CD14-positive monocyte (primary cell): ENCODE measurements at regions not wholly inside any gene's neighbourhood (a gene's known extent, or its start where the extent isn't known, plus 50 kb on each side); places are given as distances from the start of the nearest gene placed in this dataset.

Source experiments
- DNase-seq, 3 donors: peaks; one replicate each; pipeline ENCODE4 v3.0.0-alpha.2; 2011 to 2022
- H2AFZ ChIP-seq: 2 replicates; pipeline ENCODE4 v1.6.0; 2012; ENCODE audit warnings: mild to moderate bottlenecking, low read depth, low read length, inconsistent platforms; ENCODE audit not compliant: insufficient read depth, poor library complexity, severe bottlenecking
- H3K27ac ChIP-seq, 2 donors: 1 replicate in 1 of 2; 2 replicates in 1 of 2; pipeline ENCODE4 v1.5.1; 2012 to 2013; ENCODE audit warnings: low read length in 2 of 2, control low read depth in 1 of 2, inconsistent platforms in 1 of 2, low read depth in 1 of 2, mild to moderate bottlenecking in 1 of 2
- H3K27me3 ChIP-seq, 2 donors: one replicate each; pipeline versions ENCODE4 v1.6.0 to v1.6.1; 2011 to 2013; ENCODE audit warnings: low read length in 2 of 2; ENCODE audit not compliant: control insufficient read depth in 2 of 2, insufficient read depth in 2 of 2
- H3K36me3 ChIP-seq, 2 donors: replicated peaks in 1 of 2; 1 replicate in 1 of 2; 2 replicates in 1 of 2; pipeline versions ENCODE4 v1.5.1 to v1.6.1; 2012 to 2013; ENCODE audit warnings: low read length in 2 of 2, control low read depth in 1 of 2, inconsistent platforms in 1 of 2, mild to moderate bottlenecking in 1 of 2; ENCODE audit not compliant: insufficient read depth in 2 of 2, control insufficient read depth in 1 of 2
- H3K4me1 ChIP-seq, 2 donors: 1 replicate in 1 of 2; 2 replicates in 1 of 2; pipeline versions ENCODE4 v1.5.1 to v1.6.1; 2012 to 2013; ENCODE audit warnings: low read length in 2 of 2, control low read depth in 1 of 2, inconsistent platforms in 1 of 2, mild to moderate bottlenecking in 1 of 2, moderate library complexity in 1 of 2; ENCODE audit not compliant: insufficient read depth in 2 of 2, control insufficient read depth in 1 of 2
- H3K4me2 ChIP-seq: replicated peaks from 2 replicates; pipeline ENCODE3; 2012; ENCODE audit warnings: low read length, moderate library complexity, mild to moderate bottlenecking; ENCODE audit not compliant: poor library complexity, severe bottlenecking; ENCODE audit errors: extremely low read depth
- H3K4me3 ChIP-seq, 3 experiments: fragments of 200-600 bp in 1 of 3; sonication (generic) in 1 of 3; replicated peaks in 1 of 3; 1 replicate in 2 of 3; 2 replicates in 1 of 3; pipeline ENCODE4 v1.5.1; 2011 to 2013; ENCODE audit warnings: low read length in 3 of 3, mild to moderate bottlenecking in 3 of 3, control low read depth in 2 of 3, low read depth in 2 of 3, inconsistent platforms in 1 of 3, moderate library complexity in 1 of 3
- H3K79me2 ChIP-seq: 2 replicates; pipeline ENCODE4 v1.6.0; 2012; ENCODE audit warnings: mild to moderate bottlenecking, control low read depth, inconsistent platforms, low read length, moderate library complexity; ENCODE audit not compliant: insufficient read depth
- H3K9ac ChIP-seq: 2 replicates; pipeline ENCODE4 v1.6.0; 2017; ENCODE audit warnings: low read length, mild to moderate bottlenecking; ENCODE audit not compliant: insufficient read depth, poor library complexity, severe bottlenecking
- H3K9me3 ChIP-seq, 2 donors: replicated peaks in 1 of 2; 1 replicate in 1 of 2; 2 replicates in 1 of 2; pipeline versions ENCODE4 v1.5.1 to v1.6.1; 2012 to 2013; ENCODE audit warnings: low read length in 2 of 2, control low read depth in 1 of 2; ENCODE audit not compliant: control insufficient read depth in 1 of 2, insufficient read depth in 1 of 2
- H4K20me1 ChIP-seq: 2 replicates; pipeline ENCODE4 v1.6.0; 2012; ENCODE audit warnings: mild to moderate bottlenecking, low read length, control low read depth, moderate library complexity; ENCODE audit not compliant: insufficient read depth
- H3K27ac Mint-ChIP-seq, 7 donors: one replicate each; pipeline ENCODE4 v1.8.0; 2020; ENCODE audit warnings: mild to moderate bottlenecking in 7 of 7, mixed read lengths in 7 of 7, moderate library complexity in 6 of 7, inconsistent platforms in 2 of 7
- H3K27me3 Mint-ChIP-seq, 3 donors: one replicate each; pipeline ENCODE4 v1.8.0; 2021 to 2022; ENCODE audit warnings: low read depth in 3 of 3, mild to moderate bottlenecking in 3 of 3, mixed read lengths in 3 of 3, moderate library complexity in 3 of 3, inconsistent platforms in 1 of 3
- H3K36me3 Mint-ChIP-seq, 2 donors: one replicate each; pipeline ENCODE4 v1.8.0; 2020; ENCODE audit warnings: mixed read lengths in 2 of 2, inconsistent platforms in 1 of 2, mild to moderate bottlenecking in 1 of 2
- H3K4me1 Mint-ChIP-seq: one replicate; pipeline ENCODE4 v1.8.0; 2020; ENCODE audit warnings: mild to moderate bottlenecking, mixed read lengths
- H3K4me3 Mint-ChIP-seq, 2 donors: one replicate each; pipeline ENCODE4 v1.8.0; 2020; ENCODE audit warnings: mild to moderate bottlenecking in 2 of 2, mixed read lengths in 2 of 2, moderate library complexity in 1 of 2
- H3K9me3 Mint-ChIP-seq, 7 donors: one replicate each; pipeline ENCODE4 v1.8.0; 2020 to 2022; ENCODE audit warnings: mixed read lengths in 7 of 7, mild to moderate bottlenecking in 6 of 7, moderate library complexity in 6 of 7, inconsistent platforms in 2 of 7
- WGBS: methylation state at CpG from one replicate; pipeline ENCODE4 v1.1.5; 2013; ENCODE audit warnings: missing lambda C conversion rate; ENCODE audit not compliant: insufficient coverage; 5-methylcytosine and 5-hydroxymethylcytosine counted together
- intact Hi-C, 2 donors: fragments of 100-400 bp; cut with micrococcal nuclease; formaldehyde crosslinking; loops; one replicate each; pipeline versions ENCODE4 v1.15.0 to v1.15.1; 2023
- TF ChIP-seq, protein P1 (sequence below): fragments of 200-600 bp; IDR thresholded peaks from one replicate; pipeline ENCODE4 v1.8.0; 2022; ENCODE audit warnings: antibody characterized with exemption, mild to moderate bottlenecking

DNA sequence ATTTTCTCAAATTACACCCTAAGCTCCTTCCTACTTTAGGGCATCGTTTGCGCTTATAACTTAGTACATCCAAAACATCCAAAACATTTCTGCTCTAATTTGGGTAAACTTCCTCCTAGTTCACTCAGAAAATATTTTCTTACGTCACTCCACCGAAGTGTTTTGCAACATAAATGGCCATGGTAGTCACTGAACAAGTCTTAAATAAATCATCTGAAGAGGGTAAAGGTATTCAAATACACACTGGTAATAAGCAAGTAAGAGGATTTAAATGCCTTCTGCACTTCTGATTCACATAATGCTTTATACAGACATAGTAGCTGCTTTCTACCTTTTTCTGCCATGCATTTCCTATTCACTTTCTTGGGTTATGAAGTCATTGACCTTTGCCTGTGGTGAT is 991.9 kb downstream of the NLGN4X start:
- Mint-ChIP-seq H3K27me3 (peaks cover 0 to 1% (median 0%) of the 10 kb centered on the region in 3 donors), H3K36me3 (no peaks in the 10 kb centered on the region), H3K4me1 (no peaks in the 10 kb centered on the region), H3K9me3 (peaks cover 2 to 5% (median 3%) of the 10 kb centered on the region in 7 donors), H3K4me3 (no peak overlapping the region), H3K27ac (no peak overlapping the region)
- Histone ChIP-seq H3K36me3 (no peaks in the 10 kb centered on the region), H3K9ac (no peak overlapping the region), H2AFZ (no peak overlapping the region), H3K9me3 (no peaks in the 10 kb centered on the region), H4K20me1 (no peaks in the 10 kb centered on the region), H3K27me3 (no peaks in the 10 kb centered on the region), H3K79me2 (no peaks in the 10 kb centered on the region), H3K27ac (no peak overlapping the region), H3K4me3 (no peak overlapping the region), H3K4me1 (no peaks in the 10 kb centered on the region), H3K4me2 (no peak overlapping the region)
- no CpG with 5 or more reads among the region's 4 CpGs for WGBS
- intact Hi-C loops, result no loop called here
- TF ChIP-seq, protein P1, sequence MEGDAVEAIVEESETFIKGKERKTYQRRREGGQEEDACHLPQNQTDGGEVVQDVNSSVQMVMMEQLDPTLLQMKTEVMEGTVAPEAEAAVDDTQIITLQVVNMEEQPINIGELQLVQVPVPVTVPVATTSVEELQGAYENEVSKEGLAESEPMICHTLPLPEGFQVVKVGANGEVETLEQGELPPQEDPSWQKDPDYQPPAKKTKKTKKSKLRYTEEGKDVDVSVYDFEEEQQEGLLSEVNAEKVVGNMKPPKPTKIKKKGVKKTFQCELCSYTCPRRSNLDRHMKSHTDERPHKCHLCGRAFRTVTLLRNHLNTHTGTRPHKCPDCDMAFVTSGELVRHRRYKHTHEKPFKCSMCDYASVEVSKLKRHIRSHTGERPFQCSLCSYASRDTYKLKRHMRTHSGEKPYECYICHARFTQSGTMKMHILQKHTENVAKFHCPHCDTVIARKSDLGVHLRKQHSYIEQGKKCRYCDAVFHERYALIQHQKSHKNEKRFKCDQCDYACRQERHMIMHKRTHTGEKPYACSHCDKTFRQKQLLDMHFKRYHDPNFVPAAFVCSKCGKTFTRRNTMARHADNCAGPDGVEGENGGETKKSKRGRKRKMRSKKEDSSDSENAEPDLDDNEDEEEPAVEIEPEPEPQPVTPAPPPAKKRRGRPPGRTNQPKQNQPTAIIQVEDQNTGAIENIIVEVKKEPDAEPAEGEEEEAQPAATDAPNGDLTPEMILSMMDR, result no peak
- DNase-seq, result no peak

GRCh38 chrX:5236096-5236495 is 992.6 kb downstream of the NLGN4X start:
- Mint-ChIP-seq H3K9me3 (peaks cover 2 to 5% (median 3%) of the 10 kb centered on the region in 7 donors), H3K4me1 (no peaks in the 10 kb centered on the region), H3K27ac (no peak overlapping the region), H3K27me3 (peaks cover 0 to 1% (median 0%) of the 10 kb centered on the region in 3 donors), H3K36me3 (no peaks in the 10 kb centered on the region), H3K4me3 (no peak overlapping the region)
- Histone ChIP-seq H2AFZ (no peak overlapping the region), H3K79me2 (no peaks in the 10 kb centered on the region), H3K4me1 (no peaks in the 10 kb centered on the region), H3K4me3 (no peak overlapping the region), H4K20me1 (no peaks in the 10 kb centered on the region), H3K36me3 (no peaks in the 10 kb centered on the region), H3K9ac (no peak overlapping the region), H3K27ac (no peak overlapping the region), H3K9me3 (no peaks in the 10 kb centered on the region), H3K27me3 (no peaks in the 10 kb centered on the region), H3K4me2 (no peak overlapping the region)
- intact Hi-C loops, result no loop called here
- TF ChIP-seq, protein P1, result no peak
- 95% methylated on average over 6 of the region's 8 CpGs for WGBS
- no peak for DNase-seq
